ENCODE measurements at regions not wholly inside any gene's neighbourhood (a gene's known extent, or its start where the extent isn't known, plus 50 kb on each side); places are given as distances from the start of the nearest gene placed in this dataset.
"Not testable (repeated sequence)": the region's sequence is repeated elsewhere in the genome, so short reads cannot be mapped to it uniquely, and the experiment has no call there.

- DNase-seq: no peak
- no peaks in the 10 kb centered on the region for H3K36me3 ChIP-seq (replicated peaks)
These were observed 480.7 kb downstream of the CSNK1G3 start for GRCh38 chr5:123992641-123993040.

GRCh38 chr5:123987956-123988355 lies 476.0 kb downstream of the CSNK1G3 start:
- Histone ChIP-seq H3K27ac (no peak overlapping the region), H3K36me3 (replicated peaks) (no peaks in the 10 kb centered on the region), H3K4me3 (ENCODE audit: low read depth, low read length) (no peak overlapping the region), H3K27me3 (replicated peaks) (no peaks in the 10 kb centered on the region)
- TF ChIP-seq CTCF (IDR thresholded peaks at IDR 0.05; ENCODE audit: low read depth, low read length, missing control alignments): no peak
- in situ Hi-C loops (cut with HindIII; ENCODE audit: low pct_ligation_motif_present, low sequenced_read_pairs): no loop called here
- no peak for DNase-seq

More at GRCh38 chr5:123992641-123993040, 480.7 kb downstream of the CSNK1G3 start:
- no peak overlapping the region for H3K4me3 ChIP-seq (ENCODE audit: low read depth, low read length)
- TF ChIP-seq CTCF (IDR thresholded peaks at IDR 0.05; ENCODE audit: low read depth, low read length, missing control alignments): no peak
- H3K27me3 ChIP-seq (replicated peaks): no peaks in the 10 kb centered on the region
- in situ Hi-C loops (cut with HindIII; ENCODE audit: low pct_ligation_motif_present, low sequenced_read_pairs): no loop called here
- no peak overlapping the region for H3K27ac ChIP-seq

GRCh38 chr5:123976379-123977033 lies 464.5 kb downstream of the CSNK1G3 start:
- in situ Hi-C loops (cut with HindIII; ENCODE audit: low pct_ligation_motif_present, low sequenced_read_pairs): no loop called here
- no peaks in the 10 kb centered on the region for H3K36me3 ChIP-seq (replicated peaks)

GRCh38 chr5:123975521-123975920 lies 463.5 kb downstream of the CSNK1G3 start:
- H3K4me3 ChIP-seq (ENCODE audit: low read depth, low read length); DNase-seq; H3K27me3 ChIP-seq (replicated peaks); H3K36me3 ChIP-seq (replicated peaks); in situ Hi-C loops (cut with HindIII; ENCODE audit: low pct_ligation_motif_present, low sequenced_read_pairs); H3K27ac ChIP-seq: not testable (repeated sequence)

More at GRCh38 chr5:123976379-123977033, 464.5 kb downstream of the CSNK1G3 start:
- Histone ChIP-seq H3K4me3 (ENCODE audit: low read depth, low read length) (no peak overlapping the region), H3K27ac (no peak overlapping the region), H3K27me3 (replicated peaks) (no peaks in the 10 kb centered on the region)
- no peak for TF ChIP-seq CTCF (IDR thresholded peaks at IDR 0.05; ENCODE audit: low read depth, low read length, missing control alignments)
- DNase-seq: no peak

DNA sequence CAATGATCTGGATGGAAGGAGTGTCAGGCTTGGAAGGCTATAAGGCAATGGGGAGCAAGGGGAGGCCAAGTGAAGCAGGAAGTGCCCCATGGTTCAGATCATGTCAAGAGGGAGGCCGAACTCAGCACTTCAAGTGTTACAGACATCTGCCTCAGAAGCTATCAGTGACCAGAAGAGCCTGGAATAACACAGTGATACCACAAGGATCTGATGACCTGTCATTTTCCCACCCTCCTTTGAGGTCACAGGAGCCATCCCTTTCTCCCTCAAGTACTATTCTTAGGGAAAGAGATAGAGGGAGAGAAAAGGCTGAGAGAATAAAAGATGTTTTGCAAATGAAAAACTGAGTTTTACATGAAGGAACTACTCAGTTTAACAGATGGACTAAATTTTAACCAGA lies 454.8 kb downstream of the CSNK1G3 start:
- in situ Hi-C loops (cut with HindIII; ENCODE audit: low pct_ligation_motif_present, low sequenced_read_pairs): no loop called here
- H3K36me3 ChIP-seq (replicated peaks): no peaks in the 10 kb centered on the region
- H3K27me3 ChIP-seq (replicated peaks): no peaks in the 10 kb centered on the region
- no peak overlapping the region for H3K4me3 ChIP-seq (ENCODE audit: low read depth, low read length)
- no peak for TF ChIP-seq CTCF (IDR thresholded peaks at IDR 0.05; ENCODE audit: low read depth, low read length, missing control alignments)
- no peak overlapping the region for H3K27ac ChIP-seq
- DNase-seq: no peak

- H3K36me3 ChIP-seq (replicated peaks): no peaks in the 10 kb centered on the region
- H3K27me3 ChIP-seq (replicated peaks): no peaks in the 10 kb centered on the region
- DNase-seq: no peak
- in situ Hi-C loops (cut with HindIII; ENCODE audit: low pct_ligation_motif_present, low sequenced_read_pairs): no loop called here
- H3K4me3 ChIP-seq (ENCODE audit: low read depth, low read length): no peak overlapping the region
- H3K27ac ChIP-seq: no peak overlapping the region
- no peak for TF ChIP-seq CTCF (IDR thresholded peaks at IDR 0.05; ENCODE audit: low read depth, low read length, missing control alignments)
These were observed 453.6 kb downstream of the CSNK1G3 start for GRCh38 chr5:123965626-123966025.
